Effector memory CD8-positive, alpha-beta T cell (primary cell): ENCODE measurements at regions not wholly inside any gene's neighbourhood (a gene's known extent, or its start where the extent isn't known, plus 50 kb on each side); places are given as distances from the start of the nearest gene placed in this dataset.
"Not testable (repeated sequence)": the region's sequence is repeated elsewhere in the genome, so short reads cannot be mapped to it uniquely, and the experiment has no call there.

Experiments
- ATAC-seq: fragments of 150-1000 bp; cut with Tn5 transposase; replicated peaks from 2 replicates; pipeline ENCODE4 v1.10.0; 2021; ENCODE audit warnings: mild to moderate bottlenecking, moderate library complexity
- DNase-seq, 3 experiments: peaks; one replicate each; pipeline ENCODE4 v3.0.0; 2021
- H3K27ac Mint-ChIP-seq, 2 donors: one replicate each; pipeline ENCODE4 v1.8.0; 2022; ENCODE audit warnings: mild to moderate bottlenecking in 2 of 2, mixed read lengths in 2 of 2, moderate library complexity in 2 of 2
- H3K27me3 Mint-ChIP-seq, 2 donors: one replicate each; pipeline ENCODE4 v1.8.0; 2022; ENCODE audit warnings: mixed read lengths in 2 of 2
- H3K36me3 Mint-ChIP-seq: one replicate; pipeline ENCODE4 v1.8.0; 2022; ENCODE audit warnings: mild to moderate bottlenecking, moderate library complexity, mixed read lengths; ENCODE audit not compliant: insufficient read depth
- H3K4me1 Mint-ChIP-seq, 2 donors: one replicate each; pipeline ENCODE4 v1.8.0; 2022; ENCODE audit warnings: low read depth in 2 of 2, mixed read lengths in 2 of 2
- H3K4me3 Mint-ChIP-seq, 2 donors: one replicate each; pipeline ENCODE4 v1.8.0; 2022; ENCODE audit warnings: mild to moderate bottlenecking in 2 of 2, mixed read lengths in 2 of 2, moderate library complexity in 2 of 2
- H3K9me3 Mint-ChIP-seq, 2 donors: one replicate each; pipeline ENCODE4 v1.8.0; 2022; ENCODE audit warnings: mixed read lengths in 2 of 2

- no peaks in the 10 kb centered on the region for H3K36me3 Mint-ChIP-seq
- no peaks in the 10 kb centered on the region for H3K27me3 Mint-ChIP-seq
- DNase-seq, result no peak
- no peak overlapping the region for H3K4me3 Mint-ChIP-seq
- H3K9me3 Mint-ChIP-seq, result peaks cover 0 to 2% of the 10 kb centered on the region in 2 donors
- no peak for ATAC-seq
- no peaks in the 10 kb centered on the region for H3K4me1 Mint-ChIP-seq
- H3K27ac Mint-ChIP-seq, result no peak overlapping the region
Measured at GRCh38 chr13:109945206-109945960, 159.0 kb upstream of the IRS2 start.

GRCh38 chr13:109941951-109942350 lies 155.6 kb upstream of the IRS2 start:
- Mint-ChIP-seq H3K4me3 (no peak overlapping the region), H3K36me3 (no peaks in the 10 kb centered on the region), H3K27ac (no peak overlapping the region), H3K27me3 (no peaks in the 10 kb centered on the region), H3K4me1 (no peaks in the 10 kb centered on the region), H3K9me3 (peaks cover 0 to 2% of the 10 kb centered on the region in 2 donors)
- ATAC-seq, result no peak
- no peak for DNase-seq

DNA sequence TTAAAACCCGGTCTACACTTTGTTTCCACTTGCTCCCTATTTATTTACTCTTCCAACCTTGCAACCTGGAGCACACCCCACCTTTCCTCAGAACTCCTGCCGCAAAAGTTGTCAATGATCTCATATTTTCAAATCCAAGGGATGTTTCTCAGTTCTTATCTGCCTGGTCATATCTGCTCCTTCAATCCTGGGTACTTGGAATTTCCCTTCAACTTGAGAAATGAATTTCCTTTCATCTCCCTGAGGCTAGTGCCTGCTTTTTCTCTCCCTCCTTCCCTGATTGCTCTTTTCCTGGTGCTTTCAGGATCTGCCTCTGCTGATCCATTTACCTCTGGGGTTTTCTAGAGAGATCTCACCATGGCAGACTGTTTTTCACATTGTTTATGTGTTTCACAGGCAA lies 154.8 kb upstream of the IRS2 start:
- Mint-ChIP-seq H3K9me3 (peaks cover 0 to under 1% of the 10 kb centered on the region in 2 donors), H3K4me3 (no peak overlapping the region), H3K36me3 (no peaks in the 10 kb centered on the region), H3K4me1 (no peaks in the 10 kb centered on the region), H3K27me3 (no peaks in the 10 kb centered on the region), H3K27ac (no peak overlapping the region)
- DNase-seq, result no peak
- no peak for ATAC-seq

DNA sequence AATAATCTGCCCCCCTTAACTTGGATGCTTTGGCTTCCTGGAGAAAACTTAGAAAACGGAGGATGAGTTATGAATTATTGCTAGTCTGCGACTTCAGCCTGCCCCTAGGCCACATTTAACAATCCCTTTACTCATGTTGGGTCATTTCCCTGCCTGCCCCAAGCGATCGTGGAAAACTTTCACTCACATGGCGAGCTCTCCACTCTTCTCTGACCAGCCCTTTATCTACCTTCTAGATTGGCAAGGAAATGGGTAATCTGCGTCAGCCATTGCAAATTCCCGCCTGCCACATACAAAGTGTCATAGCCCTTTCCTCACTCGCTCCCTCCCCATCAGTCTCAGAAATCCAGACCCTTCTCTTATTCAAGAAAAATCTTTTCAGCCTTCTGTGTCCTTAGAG lies 154.3 kb upstream of the IRS2 start:
- no peaks in the 10 kb centered on the region for H3K27me3 Mint-ChIP-seq
- H3K27ac Mint-ChIP-seq, result no peak overlapping the region
- no peaks in the 10 kb centered on the region for H3K36me3 Mint-ChIP-seq
- H3K4me1 Mint-ChIP-seq, result no peaks in the 10 kb centered on the region
- DNase-seq, result no peak
- no peaks in the 10 kb centered on the region for H3K9me3 Mint-ChIP-seq
- no peak for ATAC-seq
- H3K4me3 Mint-ChIP-seq, result no peak overlapping the region

- Mint-ChIP-seq H3K4me3 (no peak overlapping the region), H3K36me3 (no peaks in the 10 kb centered on the region), H3K27ac (no peak overlapping the region), H3K9me3 (no peaks in the 10 kb centered on the region), H3K27me3 (no peaks in the 10 kb centered on the region), H3K4me1 (no peaks in the 10 kb centered on the region)
- DNase-seq, result no peak
- ATAC-seq, result no peak
Measured at GRCh38 chr13:109939838-109940237, 153.5 kb upstream of the IRS2 start.

DNA sequence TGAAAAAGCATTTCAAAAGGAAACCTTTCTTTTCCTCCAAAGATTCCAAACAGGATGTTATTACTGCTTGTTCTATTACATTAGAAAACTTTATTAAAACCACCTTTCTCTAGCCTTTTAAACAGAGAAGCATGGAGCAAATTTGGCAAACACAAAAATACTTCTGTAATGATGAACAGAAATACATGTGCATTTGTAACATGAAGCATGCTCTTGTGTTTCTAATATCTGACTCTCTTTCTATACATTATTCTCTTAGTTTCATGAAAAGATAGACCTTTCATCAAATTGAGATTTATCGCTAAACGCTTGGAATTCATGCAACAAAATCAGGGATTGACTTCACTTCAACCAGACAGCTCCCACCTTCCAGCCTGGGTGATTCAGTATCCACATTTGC lies 152.8 kb upstream of the IRS2 start:
- DNase-seq (no peak), ATAC-seq (no peak)
- Mint-ChIP-seq H3K4me3 (no peak overlapping the region), H3K4me1 (no peaks in the 10 kb centered on the region), H3K27ac (no peak overlapping the region), H3K27me3 (no peaks in the 10 kb centered on the region), H3K36me3 (no peaks in the 10 kb centered on the region), H3K9me3 (peaks cover 2 to 6% of the 10 kb centered on the region in 2 donors)

DNA sequence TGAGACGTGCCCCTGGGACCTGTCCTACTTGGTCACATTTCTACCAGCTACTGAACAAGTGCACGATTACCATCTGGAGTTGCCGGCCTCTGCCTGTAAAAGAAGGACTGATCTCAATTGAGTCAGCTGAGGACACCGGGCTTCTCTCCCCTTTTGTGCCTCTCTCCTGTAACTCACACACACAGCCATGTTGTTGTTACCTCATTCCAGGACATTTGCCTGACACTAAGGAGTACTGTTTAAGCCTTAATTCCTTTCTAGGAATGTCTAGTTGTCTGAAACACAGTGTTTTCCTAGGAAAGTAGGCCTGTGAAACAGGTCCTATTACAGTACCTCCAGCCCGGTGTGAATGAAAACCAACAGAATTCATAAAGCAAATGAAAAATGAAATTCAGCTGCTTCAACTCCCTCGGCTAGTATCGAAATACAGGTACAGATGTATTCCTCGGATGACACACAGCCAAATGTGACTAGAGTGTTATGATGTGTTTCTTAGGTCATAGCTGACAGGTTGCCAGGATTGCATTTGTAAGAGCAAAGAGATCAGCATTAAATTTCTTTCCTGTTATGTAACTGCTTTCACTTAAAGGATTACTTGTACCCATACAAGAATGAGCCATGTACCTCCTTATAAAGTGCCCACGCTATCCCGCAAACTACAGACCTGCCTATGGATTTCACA lies 152.0 kb upstream of the IRS2 start:
- no peaks in the 10 kb centered on the region for H3K27me3 Mint-ChIP-seq
- peaks cover 5 to 6% of the 10 kb centered on the region in 2 donors for H3K9me3 Mint-ChIP-seq
- ATAC-seq, result no peak
- no peaks in the 10 kb centered on the region for H3K4me1 Mint-ChIP-seq
- no peaks in the 10 kb centered on the region for H3K36me3 Mint-ChIP-seq
- H3K4me3 Mint-ChIP-seq, result no peak overlapping the region
- no peak overlapping the region for H3K27ac Mint-ChIP-seq
- DNase-seq, result no peak

DNA sequence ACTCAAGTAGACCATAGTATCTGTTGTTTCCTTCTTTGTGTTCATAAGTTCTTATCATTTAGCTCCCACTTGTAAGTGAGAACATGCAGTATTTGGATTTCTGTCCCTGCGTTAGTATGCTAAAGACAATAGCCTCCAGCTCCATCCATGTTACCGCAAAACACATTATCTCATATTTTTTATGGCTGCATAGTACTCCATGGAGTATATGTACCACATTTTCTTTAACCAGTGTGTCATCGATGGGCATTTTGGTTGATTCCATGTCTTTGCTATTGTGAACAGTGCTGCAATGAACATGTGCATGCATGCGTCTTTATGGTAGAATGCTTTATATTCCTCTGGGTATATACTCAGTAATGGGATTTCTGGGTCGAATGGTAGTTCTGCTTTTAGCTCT lies 148.1 kb upstream of the IRS2 start:
- not testable (repeated sequence) for H3K27ac Mint-ChIP-seq, ATAC-seq, DNase-seq, H3K36me3 Mint-ChIP-seq, H3K4me1 Mint-ChIP-seq, H3K27me3 Mint-ChIP-seq, H3K9me3 Mint-ChIP-seq, H3K4me3 Mint-ChIP-seq

GRCh38 chr13:109933476-109933875 lies 147.1 kb upstream of the IRS2 start:
- Mint-ChIP-seq H3K27ac (no peak overlapping the region), H3K27me3 (no peaks in the 10 kb centered on the region), H3K36me3 (no peaks in the 10 kb centered on the region), H3K4me3 (no peak overlapping the region), H3K9me3 (peaks cover 5 to 6% of the 10 kb centered on the region in 2 donors), H3K4me1 (no peaks in the 10 kb centered on the region)
- ATAC-seq (no peak), DNase-seq (no peak)

- Mint-ChIP-seq H3K4me1 (no peaks in the 10 kb centered on the region), H3K36me3 (no peaks in the 10 kb centered on the region), H3K27ac (no peak overlapping the region), H3K4me3 (no peak overlapping the region), H3K27me3 (no peaks in the 10 kb centered on the region), H3K9me3 (peaks cover 0 to 5% of the 10 kb centered on the region in 2 donors)
- no peak for DNase-seq
- ATAC-seq, result no peak
Measured at GRCh38 chr13:109924376-109924775, 138.0 kb upstream of the IRS2 start.

DNA sequence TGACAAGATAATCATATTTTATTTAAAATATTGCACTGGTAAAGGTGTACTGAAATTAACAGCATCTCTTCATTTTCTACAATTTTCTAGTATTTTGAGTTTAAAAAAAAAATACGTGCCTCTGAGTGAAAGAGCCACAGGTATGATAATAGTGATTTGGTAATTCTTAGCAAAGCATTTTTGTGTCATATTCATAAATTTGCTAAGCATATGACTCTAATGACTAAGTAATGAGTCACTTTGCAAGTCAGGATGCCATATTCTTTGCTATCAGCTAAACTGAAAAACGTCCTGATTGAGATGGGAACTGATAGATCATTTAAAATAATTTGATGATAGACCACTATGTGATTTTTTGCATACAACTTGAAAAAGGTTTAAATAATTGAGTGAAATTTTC lies 136.1 kb upstream of the IRS2 start:
- no peak overlapping the region for H3K27ac Mint-ChIP-seq
- H3K27me3 Mint-ChIP-seq, result no peaks in the 10 kb centered on the region
- no peaks in the 10 kb centered on the region for H3K36me3 Mint-ChIP-seq
- H3K4me1 Mint-ChIP-seq, result no peaks in the 10 kb centered on the region
- DNase-seq, result no peak
- H3K9me3 Mint-ChIP-seq, result peaks cover 0 to 5% of the 10 kb centered on the region in 2 donors
- no peak overlapping the region for H3K4me3 Mint-ChIP-seq
- no peak for ATAC-seq

DNA sequence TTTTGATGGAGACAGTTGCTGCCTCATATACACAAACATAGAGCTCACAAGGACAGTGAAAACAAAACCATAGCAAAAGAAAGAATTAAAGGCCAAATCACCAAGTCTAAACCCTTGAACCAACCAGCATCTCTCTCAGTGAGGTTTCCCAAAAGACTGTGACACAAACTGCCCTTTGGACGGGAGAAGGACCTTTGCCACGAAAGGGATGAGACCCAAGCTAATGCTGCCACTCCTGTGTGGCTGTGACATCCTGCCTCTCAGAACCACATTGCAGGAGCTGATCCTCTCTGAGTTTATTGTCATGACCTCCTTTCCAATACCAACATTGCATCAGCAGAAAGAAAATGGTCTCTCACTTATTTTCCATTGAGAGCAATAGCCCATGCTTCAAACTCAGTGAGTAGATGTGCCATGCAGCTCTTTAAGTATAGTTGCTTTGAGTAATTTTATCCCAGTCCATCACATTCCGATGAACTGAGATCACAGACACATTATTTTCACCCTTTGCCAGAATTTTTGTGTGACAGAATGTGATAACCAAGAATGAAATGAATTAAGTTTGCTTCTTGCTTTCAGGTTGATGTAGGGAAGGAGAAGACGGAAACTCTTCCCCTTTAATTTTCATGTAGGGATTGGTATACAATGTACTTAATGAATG lies 133.5 kb upstream of the IRS2 start:
- no peak for ATAC-seq

GRCh38 chr13:109918179-109918711 lies 131.9 kb upstream of the IRS2 start:
- H3K36me3 Mint-ChIP-seq, result no peaks in the 10 kb centered on the region
- no peak overlapping the region for H3K4me3 Mint-ChIP-seq
- DNase-seq, result no peak
- no peak overlapping the region for H3K27ac Mint-ChIP-seq
- H3K4me1 Mint-ChIP-seq, result no peaks in the 10 kb centered on the region
- H3K27me3 Mint-ChIP-seq, result no peaks in the 10 kb centered on the region
- ATAC-seq, result no peak
- peaks cover 0 to 3% of the 10 kb centered on the region in 2 donors for H3K9me3 Mint-ChIP-seq

More for the DNA sequence above, 133.5 kb upstream of the IRS2 start:
- Mint-ChIP-seq H3K4me1 (no peaks in the 10 kb centered on the region), H3K36me3 (no peaks in the 10 kb centered on the region), H3K4me3 (no peak overlapping the region), H3K27ac (no peak overlapping the region), H3K27me3 (no peaks in the 10 kb centered on the region), H3K9me3 (peaks cover 0 to 5% of the 10 kb centered on the region in 2 donors)
- DNase-seq, result no peak

DNA sequence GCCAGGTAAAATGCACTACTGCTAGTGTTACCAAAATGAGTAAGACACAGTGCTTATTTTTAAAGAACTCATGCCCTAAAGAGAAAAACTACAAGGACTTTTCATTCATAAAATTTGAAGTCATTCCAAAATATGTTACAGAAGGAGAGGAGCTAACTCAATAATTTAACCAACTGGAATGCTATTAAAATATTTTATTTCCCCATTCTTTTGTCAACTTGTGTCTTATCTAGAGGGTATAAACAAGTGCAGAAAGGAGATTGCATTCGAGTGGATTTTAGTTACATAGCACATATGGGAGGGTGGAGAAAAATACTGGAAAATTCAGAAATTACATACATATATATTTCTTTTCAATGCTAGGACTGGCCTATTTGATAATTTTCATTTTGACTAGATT lies 131.0 kb upstream of the IRS2 start:
- Mint-ChIP-seq H3K9me3 (peaks cover 0 to 3% of the 10 kb centered on the region in 2 donors), H3K27me3 (no peaks in the 10 kb centered on the region), H3K4me1 (no peaks in the 10 kb centered on the region), H3K4me3 (no peak overlapping the region), H3K36me3 (no peaks in the 10 kb centered on the region), H3K27ac (no peak overlapping the region)
- DNase-seq (no peak), ATAC-seq (no peak)
